GM12878 (cell line): ENCODE measurements at regions not wholly inside any gene's neighbourhood (a gene's known extent, or its start where the extent isn't known, plus 50 kb on each side); places are given as distances from the start of the nearest gene placed in this dataset.

ENCODE experiments used
- ATAC-seq: fragments of 200-7000 bp; cut with Tn5 transposase; 3 replicates; pipeline ENCODE4 v1.9.1; 2020; ENCODE audit warnings: mild to moderate bottlenecking, moderate library complexity
- BruUV-seq: library from RNA; stranded (reverse); fragments of 400-500 nt; replicated peaks from 2 replicates; lab custom pipeline; 2021; lab: Mats Ljungman, UMichigan
- CTCF ChIA-PET: fragments of 300-600 bp; sonication (Branson Sonifier 250); formaldehyde crosslinking; extraction: SDS; loops from one replicate; lab custom pipeline; 2021; ENCODE audit warnings: inconsistent platforms; lab: Yijun Ruan, JAX
- POLR2A ChIA-PET: fragments of 350-600 bp; formaldehyde crosslinking; extraction: SDS; loops from one replicate; lab custom pipeline; 2021; ENCODE audit warnings: inconsistent platforms; lab: Charles Lee
- RAD21 ChIA-PET: fragments of 300-600 bp; sonication (Branson Sonifier 250); formaldehyde crosslinking; loops from one replicate; lab custom pipeline; 2023; ENCODE audit warnings: antibody characterized with exemption; ENCODE audit not compliant: unreplicated experiment; lab: Charles Lee
- SMC1A ChIA-PET: fragments of 300-600 bp; sonication (Branson Sonifier 250); formaldehyde crosslinking; loops from one replicate; lab custom pipeline; 2023; ENCODE audit not compliant: unreplicated experiment, uncharacterized antibody; lab: Charles Lee
- DNase-seq: peaks from one replicate; pipeline ENCODE4 v3.0.0-alpha.2; 2011; ENCODE audit warnings: low read depth, low spot score
- FAIRE-seq: peaks from 3 replicates; lab custom pipeline; 2011; peaks lifted over from hg19 to GRCh38; lab: Jason Lieb, UNC
- H2AFZ ChIP-seq: 2 replicates; pipeline ENCODE4 v1.6.0; 2011; ENCODE audit warnings: low read depth, low read length, control low read depth; ENCODE audit not compliant: control insufficient read depth
- H3K27ac ChIP-seq: 2 replicates; pipeline ENCODE4 v1.5.1; 2011; ENCODE audit warnings: control low read depth; ENCODE audit not compliant: control insufficient read depth, insufficient read depth
- H3K27me3 ChIP-seq, 2 experiments: replicated peaks in 1 of 2; 2 replicates each; pipeline versions ENCODE4 v1.6.0 to v1.6.1; 2011; ENCODE audit warnings: low read length in 1 of 2; ENCODE audit not compliant: control insufficient read depth in 2 of 2, insufficient read depth in 2 of 2
- H3K36me3 ChIP-seq, 2 experiments: 2 replicates each; pipeline ENCODE4 v1.5.1; 2011; ENCODE audit warnings: low read length in 1 of 2; ENCODE audit not compliant: control insufficient read depth in 2 of 2, insufficient read depth in 2 of 2
- H3K4me1 ChIP-seq: 2 replicates; pipeline ENCODE4 v1.6.1; 2011; ENCODE audit warnings: mild to moderate bottlenecking, low read length, moderate library complexity, mixed read lengths; ENCODE audit not compliant: control insufficient read depth, insufficient read depth
- H3K4me2 ChIP-seq: 2 replicates; pipeline ENCODE4 v1.6.0; 2011; ENCODE audit warnings: control low read depth; ENCODE audit not compliant: control insufficient read depth, insufficient read depth
- H3K4me3 ChIP-seq: fragments of 200-600 bp; sonication (generic); 2 replicates; pipeline ENCODE4 v1.5.1; 2016
- H3K79me2 ChIP-seq: 2 replicates; pipeline ENCODE4 v1.6.0; 2011; ENCODE audit warnings: low read length; ENCODE audit not compliant: control insufficient read depth, insufficient read depth
- H3K9ac ChIP-seq: 2 replicates; pipeline ENCODE4 v1.8.0; 2011; ENCODE audit warnings: low read length, control low read depth, mixed read lengths; ENCODE audit not compliant: control insufficient read depth, insufficient read depth
- H3K9me3 ChIP-seq: replicated peaks from 3 replicates; pipeline ENCODE4 v1.5.1; 2011; ENCODE audit warnings: mild to moderate bottlenecking, low read length; ENCODE audit not compliant: control insufficient read depth, insufficient read depth
- H4K20me1 ChIP-seq: 2 replicates; pipeline ENCODE4 v1.6.0; 2011; ENCODE audit not compliant: control insufficient read depth, insufficient read depth
- CHD2 ChIP-seq: IDR thresholded peaks from 2 replicates; pipeline ENCODE4 v1.6.1; 2011; ENCODE audit warnings: low read depth, low read length, improper control_type of control experiment, borderline replicate concordance
- EP300 ChIP-seq, 2 experiments: fragments of 150-350 bp in 1 of 2; IDR thresholded peaks; 2 replicates each; pipeline ENCODE4 v1.6.1; 2011 to 2012; ENCODE audit warnings: low read depth in 2 of 2, low read length in 2 of 2, borderline replicate concordance in 1 of 2, improper control_type of control experiment in 1 of 2, inconsistent platforms in 1 of 2; ENCODE audit not compliant: control insufficient read depth in 1 of 2
- RUNX3 ChIP-seq: IDR thresholded peaks from 2 replicates; pipeline ENCODE4 v1.6.1; 2012; ENCODE audit warnings: low read length, inconsistent platforms
- SREBF1 ChIP-seq: IDR thresholded peaks from 2 replicates; pipeline ENCODE4 v1.6.1; 2012; ENCODE audit warnings: mild to moderate bottlenecking, low read length
- ZNF384 ChIP-seq: IDR thresholded peaks from 2 replicates; pipeline ENCODE4 v1.6.1; 2012; ENCODE audit warnings: low read depth, mild to moderate bottlenecking, low read length, improper control_type of control experiment, borderline replicate concordance
- WGBS: methylation state at CpG from one replicate; pipeline ENCODE4 v1.1.6; 2016; ENCODE audit warnings: low lambda C conversion rate; ENCODE audit not compliant: insufficient replicate concordance, insufficient coverage; ENCODE audit errors: missing lambda C conversion rate; 5-methylcytosine and 5-hydroxymethylcytosine counted together
- in situ Hi-C: fragments of 300-500 bp; cut with MboI; formaldehyde crosslinking; loops from 9 replicates; pipeline ENCODE4 v1.14.3; 2018; ENCODE audit warnings: mixed read lengths
- intact Hi-C: fragments of 100-400 bp; cut with micrococcal nuclease; formaldehyde crosslinking; loops from one replicate; pipeline ENCODE4 v1.14.2; 2022; ENCODE audit not compliant: unreplicated experiment

- no peak overlapping the region for H3K27ac ChIP-seq
- SMC1A ChIA-PET, result no interaction called here
- no peak overlapping the region for H2AFZ ChIP-seq
- intact Hi-C loops, result no loop called here
- FAIRE-seq, result no peak
- TF ChIP-seq CHD2, result no peak
- no peak for TF ChIP-seq ZNF384
- no peak for TF ChIP-seq EP300 (IDR thresholded peaks at IDR 0.05; ENCODE audit: borderline replicate concordance in 1 of 2, control insufficient read depth in 1 of 2, low read depth in 2 of 2, low read length in 2 of 2)
- no peak for TF ChIP-seq SREBF1
- H3K9me3 ChIP-seq, result no peaks in the 10 kb centered on the region
- WGBS, result 0% methylated on average over 3 of the region's 3 CpGs
- no peaks in the 10 kb centered on the region for H3K27me3 ChIP-seq
- H3K4me3 ChIP-seq, result no peak overlapping the region
- no peaks in the 10 kb centered on the region for H4K20me1 ChIP-seq
- CTCF ChIA-PET, result no interaction called here
- no peak overlapping the region for H3K9ac ChIP-seq
- H3K79me2 ChIP-seq, result no peaks in the 10 kb centered on the region
- ATAC-seq, result no peak
- DNase-seq, result no peak
- BruUV-seq, result no TSS peak
- H3K36me3 ChIP-seq, result no peaks in the 10 kb centered on the region
- no peak overlapping the region for H3K4me2 ChIP-seq
- RAD21 ChIA-PET, result no interaction called here
- POLR2A ChIA-PET, result no interaction called here
- no peaks in the 10 kb centered on the region for H3K4me1 ChIP-seq
- in situ Hi-C loops, result no loop called here
Measured at GRCh38 chr4:67256388-67257043, 288.8 kb downstream of the CENPC start.

- no peak overlapping the region for H3K4me2 ChIP-seq
- H3K9ac ChIP-seq, result no peak overlapping the region
- no peaks in the 10 kb centered on the region for H3K36me3 ChIP-seq
- in situ Hi-C loops (no loop called here), intact Hi-C loops (no loop called here)
- H3K79me2 ChIP-seq, result no peaks in the 10 kb centered on the region
- RAD21 ChIA-PET, result no interaction called here
- POLR2A ChIA-PET, result no interaction called here
- SMC1A ChIA-PET, result no interaction called here
- FAIRE-seq, result no peak
- H4K20me1 ChIP-seq, result no peaks in the 10 kb centered on the region
- no peak for DNase-seq
- WGBS, result 8% methylated on average over 4 of the region's 4 CpGs
- no peaks in the 10 kb centered on the region for H3K4me1 ChIP-seq
- BruUV-seq, result no TSS peak
- no peak overlapping the region for H2AFZ ChIP-seq
- no peaks in the 10 kb centered on the region for H3K27me3 ChIP-seq
- H3K9me3 ChIP-seq, result no peaks in the 10 kb centered on the region
- CTCF ChIA-PET, result no interaction called here
- no peak for ATAC-seq
- no peak overlapping the region for H3K27ac ChIP-seq
- TF ChIP-seq RUNX3 (peak; percentile 32), ZNF384 (no peak)
- TF ChIP-seq, all 136 proteins: peak for 1
- H3K4me3 ChIP-seq, result no peak overlapping the region
Measured at GRCh38 chr4:67250131-67250896, 295.0 kb downstream of the CENPC start.
